Naive thymus-derived CD8-positive, alpha-beta T cell (primary cell): ENCODE measurements at regions not wholly inside any gene's neighbourhood (a gene's known extent, or its start where the extent isn't known, plus 50 kb on each side); places are given as distances from the start of the nearest gene placed in this dataset.
"Not testable (repeated sequence)": the region's sequence is repeated elsewhere in the genome, so short reads cannot be mapped to it uniquely, and the experiment has no call there.

Source experiments
- ATAC-seq, 2 donors: fragments of 150-1000 bp; cut with Tn5 transposase in 1 of 2; sonication (Bioruptor Pico), chemical (Tn5 transposase) in 1 of 2; 1 replicate in 1 of 2; 2 replicates in 1 of 2; pipeline ENCODE4 v1.10.0; 2021; ENCODE audit warnings: mild to moderate bottlenecking in 2 of 2, moderate library complexity in 2 of 2
- POLR2A ChIA-PET: fragments of 350-600 bp; sonication (Branson Sonifier 250); formaldehyde crosslinking; loops from one replicate; lab custom pipeline; 2021; ENCODE audit warnings: antibody characterized with exemption; lab: Charles Lee
- DNase-seq, 10 donors: peaks; one replicate each; pipeline versions ENCODE4 v3.0.0 to v3.0.0-alpha.2; 2020 to 2022
- H3K27ac Mint-ChIP-seq, 10 donors: one replicate each; pipeline ENCODE4 v1.8.0; 2020 to 2022; ENCODE audit warnings: mild to moderate bottlenecking in 10 of 10, mixed read lengths in 10 of 10, moderate library complexity in 4 of 10, inconsistent platforms in 1 of 10
- H3K27me3 Mint-ChIP-seq, 5 donors: one replicate each; pipeline ENCODE4 v1.8.0; 2021 to 2022; ENCODE audit warnings: mixed read lengths in 5 of 5
- H3K36me3 Mint-ChIP-seq, 3 donors: one replicate each; pipeline ENCODE4 v1.8.0; 2020 to 2022; ENCODE audit warnings: mixed read lengths in 3 of 3, mild to moderate bottlenecking in 2 of 3, inconsistent platforms in 1 of 3
- H3K4me1 Mint-ChIP-seq, 4 donors: one replicate each; pipeline ENCODE4 v1.8.0; 2021 to 2022; ENCODE audit warnings: mixed read lengths in 4 of 4
- H3K4me3 Mint-ChIP-seq, 10 donors: one replicate each; pipeline ENCODE4 v1.8.0; 2020 to 2022; ENCODE audit warnings: mild to moderate bottlenecking in 10 of 10, mixed read lengths in 10 of 10, moderate library complexity in 6 of 10, inconsistent platforms in 1 of 10
- H3K9me3 Mint-ChIP-seq, 9 donors: one replicate each; pipeline ENCODE4 v1.8.0; 2020 to 2022; ENCODE audit warnings: mixed read lengths in 9 of 9, mild to moderate bottlenecking in 3 of 9, inconsistent platforms in 1 of 9, moderate library complexity in 1 of 9

DNA sequence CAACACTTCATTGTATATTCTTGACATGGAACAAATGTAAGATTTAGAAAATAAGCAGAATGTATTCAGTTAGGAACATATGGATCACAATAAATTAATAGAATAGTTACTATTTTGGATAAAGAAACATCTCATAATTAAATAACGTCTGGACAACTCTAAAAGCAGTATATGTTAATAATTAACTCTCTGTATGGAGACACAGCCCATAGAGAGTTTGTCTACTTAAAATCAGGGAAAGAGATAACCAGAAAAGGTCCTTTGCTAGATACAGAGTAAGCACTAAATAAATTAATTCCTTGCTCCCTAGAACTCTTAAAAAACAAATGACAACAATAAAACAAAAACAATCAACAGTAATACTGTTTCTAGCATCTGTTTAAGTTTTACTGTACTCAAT, 184.4 kb upstream of the THSD7A start:
- H3K4me1 Mint-ChIP-seq, result no peaks in the 10 kb centered on the region
- no peak overlapping the region for H3K4me3 Mint-ChIP-seq
- no peaks in the 10 kb centered on the region for H3K36me3 Mint-ChIP-seq
- POLR2A ChIA-PET, result no interaction called here
- ATAC-seq (no peak), DNase-seq (no peak)
- H3K27me3 Mint-ChIP-seq, result peaks cover 0 to 2% (median 0%) of the 10 kb centered on the region in 5 donors
- no peaks in the 10 kb centered on the region for H3K9me3 Mint-ChIP-seq
- no peak overlapping the region for H3K27ac Mint-ChIP-seq

DNA sequence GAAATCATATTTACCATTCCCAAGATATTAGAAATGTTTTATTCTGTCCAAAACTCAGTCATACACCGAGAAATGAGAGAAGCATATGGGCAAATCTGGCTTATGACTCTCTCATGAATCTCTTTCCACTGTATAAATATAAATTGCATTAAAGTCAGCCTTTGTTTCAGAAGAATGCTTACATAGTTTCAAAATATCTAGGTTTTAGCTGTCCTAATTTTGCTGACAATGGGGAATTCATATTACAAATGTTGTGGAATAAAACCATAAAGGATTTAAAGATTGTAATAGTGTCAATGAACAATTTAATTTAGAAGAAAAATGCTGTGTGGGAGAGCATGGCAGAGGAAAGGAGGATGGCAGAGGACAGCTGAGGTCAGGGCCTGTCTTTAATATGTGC, 185.0 kb upstream of the THSD7A start:
- DNase-seq (no peak), ATAC-seq (no peak)
- H3K27me3 Mint-ChIP-seq, result peaks cover 0 to 4% (median 2%) of the 10 kb centered on the region in 5 donors
- H3K9me3 Mint-ChIP-seq, result no peaks in the 10 kb centered on the region
- POLR2A ChIA-PET, result no interaction called here
- no peak overlapping the region for H3K4me3 Mint-ChIP-seq
- H3K4me1 Mint-ChIP-seq, result no peaks in the 10 kb centered on the region
- H3K36me3 Mint-ChIP-seq, result no peaks in the 10 kb centered on the region
- H3K27ac Mint-ChIP-seq, result no peak overlapping the region

DNA sequence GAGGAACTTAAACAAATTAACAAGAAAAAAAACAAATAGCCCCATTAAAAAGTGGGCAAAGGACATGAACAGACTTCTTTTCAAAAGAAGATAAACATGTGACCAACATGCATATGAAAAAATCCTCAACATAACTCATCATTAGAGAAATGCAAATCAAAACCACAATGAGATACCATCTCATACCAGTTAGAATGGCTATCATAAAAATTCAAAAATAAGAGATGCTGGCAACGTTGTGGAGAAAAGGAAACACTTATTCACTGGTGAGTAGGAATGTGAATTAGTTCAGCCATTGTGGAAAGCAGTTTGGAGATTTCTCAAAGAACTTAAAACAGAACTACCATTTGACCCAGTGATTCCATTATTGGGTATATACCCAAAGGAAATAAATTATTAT, 189.1 kb upstream of the TMEM106B start:
- ATAC-seq, H3K27me3 Mint-ChIP-seq, H3K36me3 Mint-ChIP-seq, POLR2A ChIA-PET, H3K4me3 Mint-ChIP-seq, H3K9me3 Mint-ChIP-seq, DNase-seq, H3K4me1 Mint-ChIP-seq, H3K27ac Mint-ChIP-seq: not testable (repeated sequence)

DNA sequence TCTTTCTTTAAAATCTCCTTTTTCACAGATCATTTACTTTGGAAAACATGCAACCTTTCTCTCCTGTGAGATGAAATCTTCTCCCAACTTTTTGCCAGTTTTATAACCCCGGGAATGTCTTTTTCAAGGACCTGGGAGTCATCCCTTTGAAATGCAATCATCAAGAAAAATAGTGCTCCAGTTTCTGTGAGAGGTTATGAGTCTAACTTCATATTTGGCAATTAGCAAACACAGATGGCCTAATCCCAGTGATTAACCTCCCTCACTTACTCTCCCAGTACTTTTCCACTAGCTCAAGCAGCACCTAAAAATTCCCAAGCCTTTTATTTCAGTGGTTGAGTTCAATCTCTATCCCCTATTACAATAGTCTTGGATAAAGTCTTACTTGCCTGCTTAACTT, 185.8 kb upstream of the TMEM106B start:
- no peak overlapping the region for H3K4me3 Mint-ChIP-seq
- no peaks in the 10 kb centered on the region for H3K36me3 Mint-ChIP-seq

DNA sequence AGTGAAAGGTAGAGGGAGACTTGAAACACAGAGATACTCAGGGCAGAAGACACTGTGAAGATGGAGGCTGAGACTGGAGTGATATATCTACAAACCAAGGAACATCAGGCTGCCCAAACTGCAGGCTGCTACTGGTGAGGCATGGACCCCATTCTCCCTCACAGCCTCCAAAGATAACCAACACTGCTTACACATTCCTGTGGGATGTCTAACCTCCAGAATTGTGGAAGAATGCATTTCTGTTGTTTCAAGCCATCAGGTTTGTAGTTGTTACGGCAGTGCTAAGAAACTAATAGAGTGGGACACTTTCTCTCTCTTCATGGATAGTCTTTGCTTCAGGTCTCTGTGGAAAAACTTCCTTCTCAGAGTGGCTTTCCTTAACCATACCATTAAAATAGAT, 182.6 kb upstream of the TMEM106B start:
- Mint-ChIP-seq H3K4me1 (no peaks in the 10 kb centered on the region), H3K9me3 (no peaks in the 10 kb centered on the region), H3K36me3 (no peaks in the 10 kb centered on the region), H3K4me3 (no peak overlapping the region), H3K27me3 (peaks cover 0 to 4% (median 2%) of the 10 kb centered on the region in 5 donors), H3K27ac (no peak overlapping the region)
- ATAC-seq, result no peak
- no peak for DNase-seq
- POLR2A ChIA-PET, result no interaction called here

More for the DNA sequence above, 185.8 kb upstream of the TMEM106B start:
- no peaks in the 10 kb centered on the region for H3K9me3 Mint-ChIP-seq
- no peak overlapping the region for H3K27ac Mint-ChIP-seq
- DNase-seq (no peak), ATAC-seq (no peak)
- peaks cover 0 to 8% (median 2%) of the 10 kb centered on the region in 5 donors for H3K27me3 Mint-ChIP-seq
- H3K4me1 Mint-ChIP-seq, result no peaks in the 10 kb centered on the region
- POLR2A ChIA-PET, result no interaction called here

DNA sequence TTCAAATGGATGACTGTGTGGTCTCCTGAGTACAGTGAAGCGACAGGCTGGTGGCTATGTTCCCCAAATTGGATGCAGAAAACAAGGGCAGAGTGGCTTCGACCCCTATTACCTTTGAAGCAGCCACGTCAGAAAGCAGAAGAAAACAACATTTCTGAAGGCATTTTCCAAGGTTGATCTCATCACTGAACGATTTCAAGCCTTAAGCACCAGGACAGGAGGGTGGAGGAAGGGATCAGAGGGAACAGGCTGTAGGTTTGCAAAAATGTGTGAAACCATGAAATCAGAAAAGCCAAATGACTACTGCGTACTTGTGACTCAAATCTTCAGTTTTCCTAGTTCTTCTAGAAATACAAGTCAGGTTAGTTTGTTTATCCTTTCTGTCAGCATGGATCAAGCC, 181.0 kb upstream of the TMEM106B start:
- DNase-seq, result no peak

DNA sequence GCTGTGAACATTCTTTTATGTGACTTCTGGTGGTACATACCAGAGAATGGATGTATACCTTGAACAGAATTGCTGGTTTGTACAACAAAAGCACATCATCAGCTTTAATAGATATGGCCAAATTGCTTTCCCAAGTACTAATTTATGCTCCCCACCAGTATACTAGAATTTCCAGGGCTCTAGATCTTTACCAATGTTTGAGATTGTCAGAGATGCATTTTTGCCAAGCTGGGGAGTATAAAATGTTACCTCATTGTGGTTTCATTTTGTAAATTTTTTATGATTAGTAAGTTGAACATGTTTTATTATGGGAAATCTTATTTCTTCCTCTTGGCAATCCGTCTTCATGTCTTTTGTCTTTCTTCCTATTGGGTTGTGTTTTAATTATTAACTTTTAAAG, 179.9 kb upstream of the TMEM106B start:
- H3K36me3 Mint-ChIP-seq, result no peaks in the 10 kb centered on the region
- H3K27me3 Mint-ChIP-seq, result peaks cover 0 to 6% (median 4%) of the 10 kb centered on the region in 5 donors
- ATAC-seq (no peak), DNase-seq (no peak)
- H3K4me3 Mint-ChIP-seq, result no peak overlapping the region
- H3K9me3 Mint-ChIP-seq, result no peaks in the 10 kb centered on the region
- H3K27ac Mint-ChIP-seq, result no peak overlapping the region
- POLR2A ChIA-PET, result no interaction called here
- no peaks in the 10 kb centered on the region for H3K4me1 Mint-ChIP-seq

More for the DNA sequence above, 181.0 kb upstream of the TMEM106B start:
- H3K27ac Mint-ChIP-seq, result no peak overlapping the region
- no peak overlapping the region for H3K4me3 Mint-ChIP-seq
- peaks cover 0 to 6% (median 4%) of the 10 kb centered on the region in 5 donors for H3K27me3 Mint-ChIP-seq
- no peaks in the 10 kb centered on the region for H3K36me3 Mint-ChIP-seq
- H3K4me1 Mint-ChIP-seq, result no peaks in the 10 kb centered on the region
- POLR2A ChIA-PET, result no interaction called here
- ATAC-seq, result no peak
- H3K9me3 Mint-ChIP-seq, result no peaks in the 10 kb centered on the region

DNA sequence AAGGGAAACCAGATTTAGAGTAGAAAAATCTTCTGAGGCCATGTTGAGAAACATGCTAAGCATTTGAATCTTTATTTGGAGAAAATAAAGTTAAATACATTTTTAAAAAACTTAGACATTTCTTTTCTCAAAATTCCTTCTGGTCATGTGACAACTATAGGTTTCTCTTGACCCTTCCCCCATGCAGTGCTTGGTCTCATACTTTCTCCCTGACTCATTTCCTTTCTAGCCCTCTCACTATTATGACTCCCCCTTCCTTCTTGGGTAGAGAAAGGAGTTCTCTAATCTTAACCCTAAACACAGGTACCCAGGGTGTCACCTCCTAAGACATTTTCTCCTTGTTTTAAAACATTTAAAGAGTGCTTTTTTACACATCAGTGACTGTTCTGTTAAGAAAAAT, 179.5 kb upstream of the TMEM106B start:
- DNase-seq, result no peak
- no peak overlapping the region for H3K27ac Mint-ChIP-seq
- POLR2A ChIA-PET, result no interaction called here
- H3K4me3 Mint-ChIP-seq, result no peak overlapping the region
- H3K4me1 Mint-ChIP-seq, result no peaks in the 10 kb centered on the region
- no peaks in the 10 kb centered on the region for H3K9me3 Mint-ChIP-seq
- peaks cover 0 to 6% (median 4%) of the 10 kb centered on the region in 5 donors for H3K27me3 Mint-ChIP-seq
- H3K36me3 Mint-ChIP-seq, result no peaks in the 10 kb centered on the region
- ATAC-seq, result no peak

DNA sequence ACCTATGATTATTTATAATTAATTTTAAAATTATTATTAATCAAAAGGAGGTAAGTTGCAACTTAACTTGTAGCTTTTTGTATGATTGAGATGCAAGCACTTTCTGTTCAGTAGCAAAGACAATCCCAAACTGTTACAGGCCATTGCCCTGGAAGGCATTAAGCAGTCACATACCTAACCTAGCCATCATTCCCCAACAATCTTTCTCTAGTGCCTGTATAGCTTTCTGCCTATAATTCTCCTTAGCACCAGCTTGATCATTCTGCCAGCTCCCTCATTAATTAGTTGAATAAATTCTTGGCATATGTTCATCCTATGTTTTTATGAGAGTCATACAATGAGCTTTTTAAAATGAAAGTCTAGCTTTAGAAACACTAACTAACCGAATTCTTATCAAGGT, 178.9 kb upstream of the TMEM106B start:
- Mint-ChIP-seq H3K9me3 (no peaks in the 10 kb centered on the region), H3K36me3 (no peaks in the 10 kb centered on the region), H3K4me3 (no peak overlapping the region), H3K4me1 (no peaks in the 10 kb centered on the region), H3K27ac (no peak overlapping the region), H3K27me3 (peaks cover 0 to 6% (median 4%) of the 10 kb centered on the region in 5 donors)
- no peak for ATAC-seq
- POLR2A ChIA-PET, result no interaction called here
- DNase-seq, result no peak

DNA sequence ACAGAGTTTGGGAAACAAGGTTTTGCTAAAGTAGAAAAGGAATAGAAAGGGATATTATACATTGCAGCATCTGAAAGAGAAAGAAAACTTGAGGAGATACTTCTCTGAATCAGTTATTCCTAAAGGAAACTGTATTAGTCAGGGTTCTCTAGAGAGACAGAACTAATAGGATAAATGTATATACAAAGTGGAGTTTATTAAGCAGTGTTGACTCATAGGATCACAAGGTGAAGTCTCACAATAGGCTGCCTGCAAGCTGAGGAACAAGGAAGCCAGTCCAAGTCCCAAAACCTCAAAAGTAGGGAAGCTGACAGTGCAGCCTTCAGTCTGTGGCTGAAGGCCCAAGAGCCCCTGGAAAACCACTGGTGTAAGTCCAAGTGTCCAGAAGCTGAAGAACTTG, 167.6 kb upstream of the TMEM106B start:
- H3K36me3 Mint-ChIP-seq, DNase-seq, H3K4me3 Mint-ChIP-seq, H3K9me3 Mint-ChIP-seq, ATAC-seq, H3K4me1 Mint-ChIP-seq, POLR2A ChIA-PET, H3K27ac Mint-ChIP-seq: not testable (repeated sequence)
- peaks cover 5 to 18% (median 9%) of the 10 kb centered on the region in 5 donors for H3K27me3 Mint-ChIP-seq

DNA sequence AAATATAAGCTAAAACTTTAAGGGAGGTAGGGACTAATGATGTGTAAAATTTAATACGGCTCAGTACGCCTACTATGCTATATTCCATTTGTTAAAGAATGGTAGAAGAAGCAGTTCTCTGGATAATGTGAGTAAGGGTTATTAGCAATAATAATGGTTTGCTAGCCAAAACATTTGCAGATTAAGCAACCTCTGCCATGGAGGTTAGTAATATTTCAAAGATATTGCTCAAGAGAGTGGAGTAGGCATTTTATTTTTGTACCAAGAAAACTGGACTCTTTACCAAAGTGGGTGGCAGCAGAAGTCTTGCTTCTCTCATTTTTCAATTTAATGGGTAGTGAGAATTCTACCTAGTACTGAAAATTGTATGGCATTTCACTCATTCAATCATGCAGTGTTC, 158.9 kb upstream of the TMEM106B start:
- ATAC-seq, result no peak

DNA sequence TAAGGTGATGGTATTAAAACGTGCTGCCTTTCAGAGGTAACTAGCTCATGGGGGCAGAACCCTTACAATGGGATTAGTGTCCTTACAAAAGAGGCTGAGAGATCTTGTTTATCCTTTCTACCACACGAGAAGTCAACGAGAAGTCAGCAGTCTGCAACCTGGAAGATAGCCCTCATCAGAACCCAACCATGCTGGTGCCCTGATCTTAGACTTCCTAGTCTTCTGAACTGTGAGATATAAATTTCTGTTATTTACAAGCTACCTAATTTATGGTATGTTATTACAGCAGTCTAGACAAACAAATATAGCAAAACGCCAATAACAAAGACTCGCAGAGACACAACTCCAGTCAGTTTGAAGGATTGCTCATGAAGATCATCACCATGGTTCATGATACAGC, 157.5 kb upstream of the TMEM106B start:
- no peak overlapping the region for H3K27ac Mint-ChIP-seq
- no peak for ATAC-seq
- H3K36me3 Mint-ChIP-seq, result peaks cover 4 to 28% (median 12%) of the 10 kb centered on the region in 3 donors
- DNase-seq, result no peak
- peaks cover 0 to 21% (median 10%) of the 10 kb centered on the region in 5 donors for H3K27me3 Mint-ChIP-seq
- POLR2A ChIA-PET, result no interaction called here
- H3K4me1 Mint-ChIP-seq, result no peaks in the 10 kb centered on the region
- peaks cover 9 to 37% (median 24%) of the 10 kb centered on the region in 9 donors for H3K9me3 Mint-ChIP-seq
- H3K4me3 Mint-ChIP-seq, result no peak overlapping the region

More for the DNA sequence above, 158.9 kb upstream of the TMEM106B start:
- Mint-ChIP-seq H3K27ac (no peak overlapping the region), H3K36me3 (peaks cover 2 to 24% (median 8%) of the 10 kb centered on the region in 3 donors), H3K4me3 (no peak overlapping the region), H3K27me3 (peaks cover 0 to 12% (median 8%) of the 10 kb centered on the region in 5 donors), H3K4me1 (no peaks in the 10 kb centered on the region), H3K9me3 (peaks cover 3 to 26% (median 16%) of the 10 kb centered on the region in 9 donors)
- no peak for DNase-seq
- POLR2A ChIA-PET, result no interaction called here

DNA sequence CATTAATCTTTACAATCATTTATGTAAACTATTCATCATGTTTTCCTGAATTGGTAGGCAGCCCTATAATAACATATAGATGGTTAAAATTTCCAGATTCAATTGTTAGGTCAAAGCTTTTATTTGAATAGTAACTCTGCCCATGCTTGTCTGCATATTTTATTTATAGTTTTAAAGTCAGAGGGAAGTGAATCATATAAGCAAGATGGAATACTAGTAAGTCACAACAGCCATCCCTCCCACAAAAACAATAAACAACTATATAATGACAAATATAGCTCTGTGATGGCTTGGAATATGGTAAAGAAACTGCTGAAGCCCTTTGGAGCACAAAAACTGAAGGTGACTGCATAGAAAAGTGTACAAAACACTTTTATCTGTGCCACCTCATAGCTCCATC, 156.3 kb upstream of the TMEM106B start:
- H3K4me1 Mint-ChIP-seq, result no peaks in the 10 kb centered on the region
- H3K36me3 Mint-ChIP-seq, result peaks cover 4 to 28% (median 12%) of the 10 kb centered on the region in 3 donors
- peaks cover 9 to 37% (median 24%) of the 10 kb centered on the region in 9 donors for H3K9me3 Mint-ChIP-seq
- ATAC-seq, result no peak
- H3K4me3 Mint-ChIP-seq, result no peak overlapping the region
- POLR2A ChIA-PET, result no interaction called here
- H3K27ac Mint-ChIP-seq, result no peak overlapping the region
- peaks cover 0 to 21% (median 10%) of the 10 kb centered on the region in 5 donors for H3K27me3 Mint-ChIP-seq
- no peak for DNase-seq

DNA sequence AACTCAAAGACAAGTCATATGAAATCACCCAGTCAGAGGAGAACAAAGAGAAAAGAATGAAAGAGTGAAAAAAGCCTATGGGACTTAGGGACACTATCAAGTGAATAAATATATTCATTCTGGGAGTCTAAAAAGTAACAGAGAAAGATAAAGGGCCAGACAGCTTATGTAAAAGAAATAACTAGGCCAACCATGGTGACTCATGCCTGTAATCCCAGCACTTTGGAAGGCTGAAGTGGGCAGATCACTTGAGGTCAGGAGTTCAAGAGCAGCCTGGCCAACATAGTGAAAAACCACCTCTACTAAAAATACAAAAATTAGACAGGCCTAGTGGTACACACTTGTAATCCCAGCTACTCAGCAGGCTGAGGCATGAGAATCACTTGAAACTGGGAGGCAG, 154.7 kb upstream of the TMEM106B start:
- Mint-ChIP-seq H3K27me3 (peaks cover 0 to 17% (median 9%) of the 10 kb centered on the region in 5 donors), H3K36me3 (peaks cover 4 to 28% (median 12%) of the 10 kb centered on the region in 3 donors), H3K4me3 (no peak overlapping the region), H3K9me3 (peaks cover 9 to 37% (median 24%) of the 10 kb centered on the region in 9 donors), H3K4me1 (no peaks in the 10 kb centered on the region), H3K27ac (no peak overlapping the region)
- ATAC-seq, result no peak
- no peak for DNase-seq
- POLR2A ChIA-PET, result no interaction called here
